ENCODE measurements at regions not wholly inside any gene's neighbourhood (a gene's known extent, or its start where the extent isn't known, plus 50 kb on each side); places are given as distances from the start of the nearest gene placed in this dataset.

DNA sequence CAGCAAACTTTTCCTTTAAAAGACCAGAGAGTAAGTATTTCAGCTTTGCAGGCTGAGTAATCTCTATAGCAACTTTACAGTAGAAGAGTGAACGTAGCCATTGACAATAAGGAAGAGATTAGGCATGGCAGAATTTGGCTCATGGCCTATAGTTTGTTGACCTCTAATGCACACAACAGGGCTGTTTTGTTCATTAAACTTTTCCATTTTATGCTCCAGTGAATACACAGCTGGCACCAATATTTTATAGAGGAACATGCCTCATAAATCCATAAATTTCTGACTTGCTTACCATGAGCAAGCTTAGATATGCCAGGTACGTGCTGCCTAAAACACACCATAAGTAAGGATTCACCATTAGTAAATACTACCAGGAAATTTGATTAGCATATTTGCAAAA lies 609.0 kb upstream of the STXBP6 start:
- 59 to 75% (median 63%) methylated on average over 2 of the region's 2 CpGs for WGBS, 3 donors
- H3K27me3 ChIP-seq (ENCODE audit: control insufficient read depth in 3 of 3, insufficient read depth in 3 of 3, low read length in 3 of 3), result no peaks in the 10 kb centered on the region
- no peak overlapping the region for H3K27ac ChIP-seq (ENCODE audit: low read depth in 1 of 3, low read length in 2 of 3)
- no peak overlapping the region for H3K4me3 ChIP-seq (ENCODE audit: low read depth in 1 of 3, low read length in 3 of 3)
- H3K9me3 ChIP-seq (ENCODE audit: control insufficient read depth in 2 of 2, insufficient read depth in 1 of 2, low read depth in 1 of 2, low read length in 1 of 2), result no peaks in the 10 kb centered on the region
- H3K36me3 ChIP-seq (ENCODE audit: control insufficient read depth in 3 of 3, insufficient read depth in 2 of 3, low read depth in 1 of 3, low read length in 3 of 3), result no peaks in the 10 kb centered on the region
- H3K4me1 ChIP-seq (ENCODE audit: control insufficient read depth in 3 of 3, insufficient read depth in 2 of 3, low read depth in 1 of 3, low read length in 2 of 3), result no peaks in the 10 kb centered on the region
- FAIRE-seq (no peak), DNase-seq (no peak)

DNA sequence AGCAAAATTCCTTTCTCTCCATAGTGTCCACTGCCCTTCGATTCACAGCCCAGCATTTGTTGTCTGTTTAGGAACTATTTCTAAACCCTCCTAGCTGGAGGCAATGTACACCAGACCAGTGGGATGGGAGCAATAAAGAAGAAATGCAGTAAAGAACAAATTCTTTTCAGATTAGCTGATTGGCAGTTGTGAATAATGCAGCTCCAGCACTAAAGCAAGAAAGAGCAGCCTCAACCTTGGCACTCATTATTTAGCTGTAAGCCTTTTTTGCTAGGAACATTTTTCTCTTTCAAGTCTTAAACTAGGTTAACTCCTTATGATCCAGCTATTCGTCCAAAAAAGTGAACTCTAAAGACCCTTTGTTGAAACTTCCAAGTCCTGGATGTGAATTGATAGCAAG lies 580.5 kb upstream of the STXBP6 start:
- Histone ChIP-seq H3K27me3 (ENCODE audit: control insufficient read depth in 3 of 3, insufficient read depth in 3 of 3, low read length in 3 of 3) (no peaks in the 10 kb centered on the region), H3K4me1 (ENCODE audit: control insufficient read depth in 3 of 3, insufficient read depth in 2 of 3, low read depth in 1 of 3, low read length in 2 of 3) (no peaks in the 10 kb centered on the region), H3K9me3 (ENCODE audit: control insufficient read depth in 2 of 2, insufficient read depth in 1 of 2, low read depth in 1 of 2, low read length in 1 of 2) (no peaks in the 10 kb centered on the region), H3K27ac (ENCODE audit: low read depth in 1 of 3, low read length in 2 of 3) (no peak overlapping the region), H3K36me3 (ENCODE audit: control insufficient read depth in 3 of 3, insufficient read depth in 2 of 3, low read depth in 1 of 3, low read length in 3 of 3) (no peaks in the 10 kb centered on the region), H3K4me3 (ENCODE audit: low read depth in 1 of 3, low read length in 3 of 3) (no peak overlapping the region)
- 22 to 45% (median 39%) methylated on average over 2 of the region's 2 CpGs for WGBS, 3 donors
- DNase-seq (no peak), FAIRE-seq (no peak)

DNA sequence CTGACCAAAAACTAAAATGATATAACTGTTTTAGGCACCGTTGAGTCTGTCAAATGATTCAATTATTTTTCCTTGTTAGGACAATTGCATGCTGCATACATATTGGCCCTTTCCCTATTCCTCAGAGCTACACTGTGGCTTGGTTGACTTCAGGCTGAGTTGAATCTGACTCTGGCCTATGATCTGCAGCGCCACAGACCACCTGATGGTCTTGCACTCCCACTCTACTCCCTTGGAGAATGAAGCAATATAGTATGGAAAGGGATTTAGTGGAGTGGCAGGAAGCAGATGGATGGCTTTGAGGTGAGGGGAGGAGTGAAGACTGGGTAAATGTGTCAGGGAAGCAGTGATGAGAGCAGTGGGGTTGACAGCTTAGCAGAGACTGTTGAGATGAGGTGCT lies 579.0 kb upstream of the STXBP6 start:
- H3K27me3 ChIP-seq (ENCODE audit: control insufficient read depth in 3 of 3, insufficient read depth in 3 of 3, low read length in 3 of 3), result no peaks in the 10 kb centered on the region
- H3K36me3 ChIP-seq (ENCODE audit: control insufficient read depth in 3 of 3, insufficient read depth in 2 of 3, low read depth in 1 of 3, low read length in 3 of 3), result no peaks in the 10 kb centered on the region
- 46 to 79% (median 50%) methylated on average over 2 of the region's 2 CpGs for WGBS, 3 donors
- DNase-seq (no peak), FAIRE-seq (no peak)
- H3K9me3 ChIP-seq (ENCODE audit: control insufficient read depth in 2 of 2, insufficient read depth in 1 of 2, low read depth in 1 of 2, low read length in 1 of 2), result no peaks in the 10 kb centered on the region
- no peak overlapping the region for H3K27ac ChIP-seq (ENCODE audit: low read depth in 1 of 3, low read length in 2 of 3)
- H3K4me1 ChIP-seq (ENCODE audit: control insufficient read depth in 3 of 3, insufficient read depth in 2 of 3, low read depth in 1 of 3, low read length in 2 of 3), result no peaks in the 10 kb centered on the region
- no peak overlapping the region for H3K4me3 ChIP-seq (ENCODE audit: low read depth in 1 of 3, low read length in 3 of 3)

DNA sequence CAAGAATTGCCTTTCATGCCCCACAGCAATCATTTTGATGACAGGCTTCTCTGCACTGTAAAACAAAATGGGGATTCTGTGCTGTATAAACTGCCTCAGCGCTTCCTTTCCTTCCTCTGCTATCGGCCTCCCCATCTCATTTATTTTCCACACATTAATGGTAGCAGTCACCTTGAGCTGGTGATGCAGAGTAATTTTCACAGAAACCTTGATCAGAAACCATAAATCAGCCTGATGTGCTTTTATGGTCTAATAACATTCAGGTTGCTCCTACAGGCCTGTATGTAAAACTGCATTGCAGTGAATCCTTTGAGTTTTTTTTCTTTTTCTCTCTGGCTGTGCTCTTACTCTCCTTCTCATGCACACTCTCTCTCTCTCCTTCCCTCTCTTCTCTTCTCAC lies 578.4 kb upstream of the STXBP6 start:
- Histone ChIP-seq H3K4me3 (ENCODE audit: low read depth in 1 of 3, low read length in 3 of 3) (no peak overlapping the region), H3K4me1 (ENCODE audit: control insufficient read depth in 3 of 3, insufficient read depth in 2 of 3, low read depth in 1 of 3, low read length in 2 of 3) (no peaks in the 10 kb centered on the region), H3K27ac (ENCODE audit: low read depth in 1 of 3, low read length in 2 of 3) (no peak overlapping the region), H3K9me3 (ENCODE audit: control insufficient read depth in 2 of 2, insufficient read depth in 1 of 2, low read depth in 1 of 2, low read length in 1 of 2) (no peaks in the 10 kb centered on the region), H3K27me3 (ENCODE audit: control insufficient read depth in 3 of 3, insufficient read depth in 3 of 3, low read length in 3 of 3) (no peaks in the 10 kb centered on the region), H3K36me3 (ENCODE audit: control insufficient read depth in 3 of 3, insufficient read depth in 2 of 3, low read depth in 1 of 3, low read length in 3 of 3) (no peaks in the 10 kb centered on the region)
- DNase-seq (no peak), FAIRE-seq (no peak)
- WGBS, 3 donors, result 86 to 90% (median 90%) methylated on average over 2 of the region's 2 CpGs

DNA sequence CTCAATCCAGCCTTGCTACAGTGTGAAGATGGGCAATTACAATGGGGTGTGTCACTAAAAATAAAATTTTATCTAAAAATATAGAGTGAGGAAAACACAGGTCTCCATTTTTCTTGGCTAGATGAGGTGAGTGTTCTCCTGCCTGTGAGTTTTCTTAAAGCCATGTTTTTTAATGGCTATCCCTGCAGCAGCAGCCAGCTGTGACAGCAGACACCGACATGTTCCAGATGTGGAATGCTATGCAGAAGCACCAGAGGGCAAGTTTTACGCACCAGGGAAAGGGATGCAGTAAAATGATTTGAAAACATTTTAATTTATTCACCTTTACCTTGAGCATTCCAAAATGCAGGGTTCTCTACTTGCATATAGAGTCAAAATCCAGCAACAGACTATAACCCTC lies 577.0 kb upstream of the STXBP6 start:
- no peak for DNase-seq
- FAIRE-seq, result no peak
- Histone ChIP-seq H3K9me3 (ENCODE audit: control insufficient read depth in 2 of 2, insufficient read depth in 1 of 2, low read depth in 1 of 2, low read length in 1 of 2) (no peaks in the 10 kb centered on the region), H3K36me3 (ENCODE audit: control insufficient read depth in 3 of 3, insufficient read depth in 2 of 3, low read depth in 1 of 3, low read length in 3 of 3) (no peaks in the 10 kb centered on the region), H3K4me1 (ENCODE audit: control insufficient read depth in 3 of 3, insufficient read depth in 2 of 3, low read depth in 1 of 3, low read length in 2 of 3) (no peaks in the 10 kb centered on the region), H3K27me3 (ENCODE audit: control insufficient read depth in 3 of 3, insufficient read depth in 3 of 3, low read length in 3 of 3) (no peaks in the 10 kb centered on the region), H3K27ac (ENCODE audit: low read depth in 1 of 3, low read length in 2 of 3) (no peak overlapping the region), H3K4me3 (ENCODE audit: low read depth in 1 of 3, low read length in 3 of 3) (no peak overlapping the region)
- WGBS, 3 donors, result 62 to 81% (median 74%) methylated on average over 2 of the region's 2 CpGs

DNA sequence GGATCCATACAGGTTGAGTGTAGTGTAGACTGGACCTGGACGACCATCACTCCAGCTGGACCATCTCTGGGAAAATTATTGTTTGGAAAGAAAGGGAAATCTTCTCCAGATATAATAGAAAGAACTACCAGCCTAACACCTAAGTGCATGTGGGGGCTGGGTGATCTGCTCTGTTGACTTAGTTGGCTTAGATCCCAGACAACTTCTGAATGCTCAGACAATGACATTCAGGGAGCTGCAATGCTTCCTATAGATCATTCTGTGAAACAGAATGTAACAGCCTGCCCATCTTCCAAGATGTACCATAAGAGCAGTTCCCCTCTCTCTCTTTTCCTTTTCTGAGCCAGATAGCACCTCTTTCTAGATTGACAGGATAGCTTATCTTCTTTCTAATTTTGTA lies 572.8 kb upstream of the STXBP6 start:
- Histone ChIP-seq H3K9me3 (ENCODE audit: control insufficient read depth in 2 of 2, insufficient read depth in 1 of 2, low read depth in 1 of 2, low read length in 1 of 2) (peaks cover 2% of the 10 kb centered on the region in 2 donors), H3K27ac (ENCODE audit: low read depth in 1 of 3, low read length in 2 of 3) (no peak overlapping the region), H3K4me3 (ENCODE audit: low read depth in 1 of 3, low read length in 3 of 3) (no peak overlapping the region), H3K27me3 (ENCODE audit: control insufficient read depth in 3 of 3, insufficient read depth in 3 of 3, low read length in 3 of 3) (no peaks in the 10 kb centered on the region), H3K36me3 (ENCODE audit: control insufficient read depth in 3 of 3, insufficient read depth in 2 of 3, low read depth in 1 of 3, low read length in 3 of 3) (no peaks in the 10 kb centered on the region), H3K4me1 (ENCODE audit: control insufficient read depth in 3 of 3, insufficient read depth in 2 of 3, low read depth in 1 of 3, low read length in 2 of 3) (no peaks in the 10 kb centered on the region)
- no peak for FAIRE-seq
- 23 to 56% (median 26%) methylated on average over 1 of the region's 1 CpG for WGBS, 3 donors
- DNase-seq, result no peak

DNA sequence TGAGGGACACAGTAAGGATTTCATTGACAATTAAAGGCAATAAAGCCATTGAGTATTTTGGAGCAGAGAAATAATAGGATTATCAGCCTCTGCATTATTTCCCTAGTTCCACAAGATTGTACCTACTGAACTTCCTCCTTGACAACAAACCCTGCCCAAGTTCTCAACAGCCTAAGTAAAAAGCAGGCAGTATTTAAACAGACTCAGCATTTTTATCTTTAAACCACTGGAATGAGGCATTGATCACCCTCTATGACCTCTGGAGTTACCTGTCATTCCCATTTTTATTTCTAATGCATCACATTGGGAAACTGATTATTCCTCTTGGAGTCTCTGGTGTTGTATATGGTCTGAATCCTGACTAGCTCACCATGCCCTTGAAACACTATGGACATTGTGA lies 570.6 kb upstream of the STXBP6 start:
- no peak overlapping the region for H3K4me3 ChIP-seq (ENCODE audit: low read depth in 1 of 3, low read length in 3 of 3)
- peaks cover 2 to 12% of the 10 kb centered on the region in 2 donors for H3K9me3 ChIP-seq (ENCODE audit: control insufficient read depth in 2 of 2, insufficient read depth in 1 of 2, low read depth in 1 of 2, low read length in 1 of 2)
- H3K36me3 ChIP-seq (ENCODE audit: control insufficient read depth in 3 of 3, insufficient read depth in 2 of 3, low read depth in 1 of 3, low read length in 3 of 3), result no peaks in the 10 kb centered on the region
- no peak overlapping the region for H3K27ac ChIP-seq (ENCODE audit: low read depth in 1 of 3, low read length in 2 of 3)
- H3K4me1 ChIP-seq (ENCODE audit: control insufficient read depth in 3 of 3, insufficient read depth in 2 of 3, low read depth in 1 of 3, low read length in 2 of 3), result no peaks in the 10 kb centered on the region
- no peak for FAIRE-seq
- H3K27me3 ChIP-seq (ENCODE audit: control insufficient read depth in 3 of 3, insufficient read depth in 3 of 3, low read length in 3 of 3), result no peaks in the 10 kb centered on the region
- DNase-seq, result no peak

DNA sequence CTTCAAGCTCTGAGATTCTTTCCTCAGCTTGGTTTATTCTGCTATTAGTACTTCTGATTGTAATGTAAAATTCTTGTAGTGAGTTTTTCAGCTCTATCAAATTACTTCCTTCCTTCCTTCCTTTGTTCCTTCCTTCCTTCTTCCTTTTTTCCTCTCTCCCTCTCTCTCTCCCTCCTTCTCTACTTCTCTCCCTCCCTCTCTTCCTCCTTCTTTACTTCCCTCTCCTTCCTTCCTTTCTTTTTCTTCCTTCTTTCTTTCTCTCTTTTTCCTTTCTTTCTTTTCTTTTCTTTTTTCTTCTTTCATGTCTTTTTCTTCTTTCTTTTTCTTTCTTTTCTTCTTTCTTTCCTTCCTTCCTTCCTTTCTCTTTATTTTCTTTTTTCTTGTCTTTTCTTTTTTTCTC lies 565.2 kb upstream of the STXBP6 start:
- Histone ChIP-seq H3K4me3 (ENCODE audit: low read depth in 1 of 3, low read length in 3 of 3) (no peak overlapping the region), H3K27ac (ENCODE audit: low read depth in 1 of 3, low read length in 2 of 3) (no peak overlapping the region), H3K9me3 (ENCODE audit: control insufficient read depth in 2 of 2, insufficient read depth in 1 of 2, low read depth in 1 of 2, low read length in 1 of 2) (peaks cover 0 to 12% of the 10 kb centered on the region in 2 donors), H3K4me1 (ENCODE audit: control insufficient read depth in 3 of 3, insufficient read depth in 2 of 3, low read depth in 1 of 3, low read length in 2 of 3) (no peaks in the 10 kb centered on the region), H3K27me3 (ENCODE audit: control insufficient read depth in 3 of 3, insufficient read depth in 3 of 3, low read length in 3 of 3) (no peaks in the 10 kb centered on the region), H3K36me3 (ENCODE audit: control insufficient read depth in 3 of 3, insufficient read depth in 2 of 3, low read depth in 1 of 3, low read length in 3 of 3) (no peaks in the 10 kb centered on the region)
- FAIRE-seq (no peak), DNase-seq (no peak)

DNA sequence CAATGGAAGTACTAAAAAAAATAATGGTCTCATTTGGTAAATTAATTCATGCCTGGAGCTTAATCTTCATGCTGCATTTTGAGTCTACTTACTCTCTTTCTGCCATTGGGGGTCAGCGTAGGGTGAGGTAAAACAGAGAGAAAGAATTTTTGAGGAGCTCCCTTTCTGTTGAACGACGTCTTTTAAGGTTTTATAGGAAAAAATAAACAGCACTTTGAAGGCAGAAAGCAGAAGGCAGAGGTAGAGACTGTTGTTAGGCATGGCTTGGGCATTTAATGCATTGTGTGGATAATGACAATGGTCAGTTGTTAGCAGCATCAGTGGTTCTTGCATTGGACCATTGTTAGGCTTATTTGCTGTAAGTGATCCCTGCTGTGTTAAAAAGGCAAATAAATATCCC lies 557.2 kb upstream of the STXBP6 start:
- no peaks in the 10 kb centered on the region for H3K4me1 ChIP-seq (ENCODE audit: control insufficient read depth in 3 of 3, insufficient read depth in 2 of 3, low read depth in 1 of 3, low read length in 2 of 3)
- DNase-seq, result no peak
- H3K4me3 ChIP-seq (ENCODE audit: low read depth in 1 of 3, low read length in 3 of 3), result no peak overlapping the region
- no peaks in the 10 kb centered on the region for H3K36me3 ChIP-seq (ENCODE audit: control insufficient read depth in 3 of 3, insufficient read depth in 2 of 3, low read depth in 1 of 3, low read length in 3 of 3)
- WGBS, 3 donors, result 25 to 34% (median 30%) methylated on average over 3 of the region's 3 CpGs
- H3K9me3 ChIP-seq (ENCODE audit: control insufficient read depth in 2 of 2, insufficient read depth in 1 of 2, low read depth in 1 of 2, low read length in 1 of 2), result no peaks in the 10 kb centered on the region
- no peak overlapping the region for H3K27ac ChIP-seq (ENCODE audit: low read depth in 1 of 3, low read length in 2 of 3)
- no peaks in the 10 kb centered on the region for H3K27me3 ChIP-seq (ENCODE audit: control insufficient read depth in 3 of 3, insufficient read depth in 3 of 3, low read length in 3 of 3)
- FAIRE-seq, result no peak
